ENCODE measurements at regions not wholly inside any gene's neighbourhood (a gene's known extent, or its start where the extent isn't known, plus 50 kb on each side); places are given as distances from the start of the nearest gene placed in this dataset.

DNA sequence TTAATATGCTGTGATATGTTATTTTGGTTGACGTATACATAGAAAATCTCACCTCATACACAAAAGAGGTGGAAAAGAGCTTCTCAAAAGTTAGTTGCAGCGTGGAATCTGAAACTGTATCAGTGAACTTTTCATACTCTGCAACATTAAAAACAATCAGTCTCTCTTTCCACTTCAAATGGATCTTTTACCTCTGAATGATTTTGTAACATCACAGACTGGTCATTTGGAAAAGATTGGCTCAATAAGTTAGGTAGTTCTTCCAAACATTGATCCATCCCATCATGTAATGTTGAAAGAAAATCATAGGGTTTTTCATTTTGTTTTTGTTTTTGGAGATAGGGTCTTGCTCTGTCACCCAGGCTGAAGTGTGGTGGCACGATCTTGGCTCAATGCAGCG is 131.1 kb downstream of the AHR start:
- TF ChIP-seq ZFX (IDR thresholded peaks at IDR 0.05) (no peak), CTCF (conservative IDR thresholded peaks at IDR 0.05) (no peak)
